K562 (cell line): ENCODE measurements at regions not wholly inside any gene's neighbourhood (a gene's known extent, or its start where the extent isn't known, plus 50 kb on each side); places are given as distances from the start of the nearest gene placed in this dataset.

Experiments used
- BRCA1 ChIP-seq, 2 experiments: fragments of 450-650 bp in 1 of 2; sonication (generic) in 1 of 2; formaldehyde crosslinking in 1 of 2; IDR thresholded peaks; 2 replicates each; pipeline versions ENCODE4 v1.5.0 to v1.6.1; 2017 to 2020; ENCODE audit warnings: mild to moderate bottlenecking in 1 of 2, missing genetic modification reagents in 1 of 2
- ESRRA ChIP-seq: fragments of 450-650 bp; IDR thresholded peaks from 2 replicates; pipeline ENCODE4 v1.6.1; 2014; ENCODE audit warnings: low read depth, mild to moderate bottlenecking, moderate library complexity, borderline replicate concordance
- HLTF ChIP-seq: fragments of 450-650 bp; IDR thresholded peaks from 2 replicates; pipeline ENCODE4 v1.6.1; 2016
- MCM5 ChIP-seq: fragments of 450-650 bp; IDR thresholded peaks from 2 replicates; pipeline ENCODE4 v1.6.1; 2016; ENCODE audit warnings: low read depth
- POLR2AphosphoS2 ChIP-seq: IDR thresholded peaks from 2 replicates; pipeline ENCODE4 v1.6.1; 2012; ENCODE audit warnings: low read length, improper control_type of control experiment
- PRMT5 ChIP-seq: sonication (generic); formaldehyde crosslinking; IDR thresholded peaks from 2 replicates; pipeline ENCODE4 v1.5.0; 2020; ENCODE audit warnings: missing genetic modification reagents
- SMC3 ChIP-seq: conservative IDR thresholded peaks from 2 replicates; pipeline ENCODE4 v1.6.1; 2011; ENCODE audit warnings: low read depth, low read length, improper control_type of control experiment; ENCODE audit not compliant: insufficient read depth
- ZC3H8 ChIP-seq: fragments of 450-650 bp; IDR thresholded peaks from 2 replicates; pipeline ENCODE4 v1.6.1; 2017
- ZEB2 ChIP-seq: fragments of 450-650 bp; IDR thresholded peaks from 2 replicates; pipeline ENCODE4 v1.6.1; 2016
- ZNF224 ChIP-seq: sonication (generic); formaldehyde crosslinking; IDR thresholded peaks from 2 replicates; pipeline ENCODE4 v1.8.0; 2022; ENCODE audit warnings: mild to moderate bottlenecking, missing genetic modification reagents
- TF ChIP-seq, protein P1 (sequence below): fragments of 150-350 bp; IDR thresholded peaks from 2 replicates; pipeline ENCODE4 v1.6.1; 2014; ENCODE audit warnings: low read depth, mild to moderate bottlenecking, low read length, borderline replicate concordance

- TF ChIP-seq, protein P1, sequence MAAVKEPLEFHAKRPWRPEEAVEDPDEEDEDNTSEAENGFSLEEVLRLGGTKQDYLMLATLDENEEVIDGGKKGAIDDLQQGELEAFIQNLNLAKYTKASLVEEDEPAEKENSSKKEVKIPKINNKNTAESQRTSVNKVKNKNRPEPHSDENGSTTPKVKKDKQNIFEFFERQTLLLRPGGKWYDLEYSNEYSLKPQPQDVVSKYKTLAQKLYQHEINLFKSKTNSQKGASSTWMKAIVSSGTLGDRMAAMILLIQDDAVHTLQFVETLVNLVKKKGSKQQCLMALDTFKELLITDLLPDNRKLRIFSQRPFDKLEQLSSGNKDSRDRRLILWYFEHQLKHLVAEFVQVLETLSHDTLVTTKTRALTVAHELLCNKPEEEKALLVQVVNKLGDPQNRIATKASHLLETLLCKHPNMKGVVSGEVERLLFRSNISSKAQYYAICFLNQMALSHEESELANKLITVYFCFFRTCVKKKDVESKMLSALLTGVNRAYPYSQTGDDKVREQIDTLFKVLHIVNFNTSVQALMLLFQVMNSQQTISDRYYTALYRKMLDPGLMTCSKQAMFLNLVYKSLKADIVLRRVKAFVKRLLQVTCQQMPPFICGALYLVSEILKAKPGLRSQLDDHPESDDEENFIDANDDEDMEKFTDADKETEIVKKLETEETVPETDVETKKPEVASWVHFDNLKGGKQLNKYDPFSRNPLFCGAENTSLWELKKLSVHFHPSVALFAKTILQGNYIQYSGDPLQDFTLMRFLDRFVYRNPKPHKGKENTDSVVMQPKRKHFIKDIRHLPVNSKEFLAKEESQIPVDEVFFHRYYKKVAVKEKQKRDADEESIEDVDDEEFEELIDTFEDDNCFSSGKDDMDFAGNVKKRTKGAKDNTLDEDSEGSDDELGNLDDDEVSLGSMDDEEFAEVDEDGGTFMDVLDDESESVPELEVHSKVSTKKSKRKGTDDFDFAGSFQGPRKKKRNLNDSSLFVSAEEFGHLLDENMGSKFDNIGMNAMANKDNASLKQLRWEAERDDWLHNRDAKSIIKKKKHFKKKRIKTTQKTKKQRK = no peak
- TF ChIP-seq ESRRA = no peak
- TF ChIP-seq ZNF224 (CRISPR knock-in tag) = no peak
- no peak for TF ChIP-seq POLR2AphosphoS2
- TF ChIP-seq ZEB2 = no peak
- no peak for TF ChIP-seq BRCA1 (IDR thresholded peaks at IDR 0.05)
- TF ChIP-seq BRCA1 (CRISPR knock-in tag; IDR thresholded peaks at IDR 0.05) = no peak
- no peak for TF ChIP-seq MCM5
- no peak for TF ChIP-seq PRMT5
- no peak for TF ChIP-seq HLTF
- no peak for TF ChIP-seq SMC3
- TF ChIP-seq ZC3H8 = no peak
These were observed 216.2 kb upstream of the THBS1 start (continued) for GRCh38 chr15:39364721-39365120.
